Lung (tissue), 11 donors: ENCODE measurements at regions not wholly inside any gene's neighbourhood (a gene's known extent, or its start where the extent isn't known, plus 50 kb on each side); places are given as distances from the start of the nearest gene placed in this dataset.

Experiments used
- ATAC-seq: fragments of 200-7000 bp; cut with Tn5 transposase; one replicate; pipeline ENCODE4 v1.9.1; 2020; ENCODE audit warnings: moderate number of reproducible peaks; ENCODE audit not compliant: insufficient read depth, low FRiP score
- DNase-seq, 3 donors: peaks; one replicate each; pipeline ENCODE4 v3.0.0-alpha.2; 2013 to 2017
- H3K27ac ChIP-seq, 2 donors: one replicate each; pipeline ENCODE4 v1.5.1; 2013; ENCODE audit warnings: mild to moderate bottlenecking in 2 of 2, moderate library complexity in 2 of 2, control low read depth in 1 of 2, inconsistent platforms in 1 of 2, low read depth in 1 of 2, low read length in 1 of 2
- H3K27me3 ChIP-seq, 3 donors: one replicate each; pipeline ENCODE4 v1.5.1; 2013; ENCODE audit warnings: low read length in 2 of 3; ENCODE audit not compliant: control insufficient read depth in 3 of 3, insufficient read depth in 3 of 3
- H3K36me3 ChIP-seq, 4 donors: one replicate each; pipeline ENCODE4 v1.5.1; 2013; ENCODE audit warnings: low read length in 4 of 4, mild to moderate bottlenecking in 1 of 4, moderate library complexity in 1 of 4; ENCODE audit not compliant: control insufficient read depth in 4 of 4, insufficient read depth in 4 of 4
- H3K4me1 ChIP-seq, 5 donors: one replicate each; pipeline ENCODE4 v1.5.1; 2013; ENCODE audit warnings: low read length in 5 of 5, mild to moderate bottlenecking in 2 of 5, moderate library complexity in 1 of 5; ENCODE audit not compliant: control insufficient read depth in 5 of 5, insufficient read depth in 5 of 5
- H3K4me3 ChIP-seq: one replicate; pipeline ENCODE4 v1.5.1; 2013; ENCODE audit warnings: mild to moderate bottlenecking, control low read depth, moderate library complexity
- H3K9ac ChIP-seq, 2 donors: one replicate each; pipeline ENCODE4 v1.5.1; 2013; ENCODE audit warnings: low read length in 2 of 2, control low read depth in 1 of 2; ENCODE audit not compliant: insufficient read depth in 1 of 2
- H3K9me3 ChIP-seq, 4 donors: one replicate each; pipeline ENCODE4 v1.5.1; 2013; ENCODE audit warnings: low read length in 3 of 4, mild to moderate bottlenecking in 1 of 4, moderate library complexity in 1 of 4; ENCODE audit not compliant: control insufficient read depth in 4 of 4, insufficient read depth in 3 of 4
- WGBS, 2 donors: extraction: QIAGEN DNeasy Blood & Tissue Kit; methylation state at CpG; one replicate each; pipeline ENCODE4 v1.1.7; 2013; 5-methylcytosine and 5-hydroxymethylcytosine counted together
- TF ChIP-seq, protein P1 (sequence below): IDR thresholded peaks from 2 replicates; pipeline ENCODE4 v1.5.1; 2012; ENCODE audit warnings: mild to moderate bottlenecking; ENCODE audit errors: control extremely low read depth, extremely low read depth
- donor health status: control.
- donor health status: control.
- donor health status: Bipolar disorder and iron deficiency.
- donor health status: healthy.
- donor health status: DM: yes; HTN: yes; CAD: no.

GRCh38 chr20:52798124-52798523 lies 174.0 kb upstream of the TSHZ2 start:
- Histone ChIP-seq H3K27ac (no peak overlapping the region), H3K9ac (no peak overlapping the region), H3K27me3 (no peaks in the 10 kb centered on the region), H3K36me3 (no peaks in the 10 kb centered on the region), H3K9me3 (no peaks in the 10 kb centered on the region), H3K4me1 (no peaks in the 10 kb centered on the region), H3K4me3 (no peak overlapping the region)
- no peak for ATAC-seq
- DNase-seq: no peak
- 80 to 84% methylated on average over 1 of the region's 1 CpG for WGBS, 2 donors
- TF ChIP-seq, protein P1, sequence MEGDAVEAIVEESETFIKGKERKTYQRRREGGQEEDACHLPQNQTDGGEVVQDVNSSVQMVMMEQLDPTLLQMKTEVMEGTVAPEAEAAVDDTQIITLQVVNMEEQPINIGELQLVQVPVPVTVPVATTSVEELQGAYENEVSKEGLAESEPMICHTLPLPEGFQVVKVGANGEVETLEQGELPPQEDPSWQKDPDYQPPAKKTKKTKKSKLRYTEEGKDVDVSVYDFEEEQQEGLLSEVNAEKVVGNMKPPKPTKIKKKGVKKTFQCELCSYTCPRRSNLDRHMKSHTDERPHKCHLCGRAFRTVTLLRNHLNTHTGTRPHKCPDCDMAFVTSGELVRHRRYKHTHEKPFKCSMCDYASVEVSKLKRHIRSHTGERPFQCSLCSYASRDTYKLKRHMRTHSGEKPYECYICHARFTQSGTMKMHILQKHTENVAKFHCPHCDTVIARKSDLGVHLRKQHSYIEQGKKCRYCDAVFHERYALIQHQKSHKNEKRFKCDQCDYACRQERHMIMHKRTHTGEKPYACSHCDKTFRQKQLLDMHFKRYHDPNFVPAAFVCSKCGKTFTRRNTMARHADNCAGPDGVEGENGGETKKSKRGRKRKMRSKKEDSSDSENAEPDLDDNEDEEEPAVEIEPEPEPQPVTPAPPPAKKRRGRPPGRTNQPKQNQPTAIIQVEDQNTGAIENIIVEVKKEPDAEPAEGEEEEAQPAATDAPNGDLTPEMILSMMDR: no peak

- no peak overlapping the region for H3K27ac ChIP-seq
- no peaks in the 10 kb centered on the region for H3K4me1 ChIP-seq
- H3K27me3 ChIP-seq: no peaks in the 10 kb centered on the region
- H3K9ac ChIP-seq: no peak overlapping the region
- H3K36me3 ChIP-seq: no peaks in the 10 kb centered on the region
- DNase-seq: no peak
- TF ChIP-seq, protein P1: no peak
- H3K4me3 ChIP-seq: no peak overlapping the region
- no peaks in the 10 kb centered on the region for H3K9me3 ChIP-seq
- ATAC-seq: no peak
Measured at GRCh38 chr20:52794853-52795252, 177.3 kb upstream of the TSHZ2 start.

DNA sequence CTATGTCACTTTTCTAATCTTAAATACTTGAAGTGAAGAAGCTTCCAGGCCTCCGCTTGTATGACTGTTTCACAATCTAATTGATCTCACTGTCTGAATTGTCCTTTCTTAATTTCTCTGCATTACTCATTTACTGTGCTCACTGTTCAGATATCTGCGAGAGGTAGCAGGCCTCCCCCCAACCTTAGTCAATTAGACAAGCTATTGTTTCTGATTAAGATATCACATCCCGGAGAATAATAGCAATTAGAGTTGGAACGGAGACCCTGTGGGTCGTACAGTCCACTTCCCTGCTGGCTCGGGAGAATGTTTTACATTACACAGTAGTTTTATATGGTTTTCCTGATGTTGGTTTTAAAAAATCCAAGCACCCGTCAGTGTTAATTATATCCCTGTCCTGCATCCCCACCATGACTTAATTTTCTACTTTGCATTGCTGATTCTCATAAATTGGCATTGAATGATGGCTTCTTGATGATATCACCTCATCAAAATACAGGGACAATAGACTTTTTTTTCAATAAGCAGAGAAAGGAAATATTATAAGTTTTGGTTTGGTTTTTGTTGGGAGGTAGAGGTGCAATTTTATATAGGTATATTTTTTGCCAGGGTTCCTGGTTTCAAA lies 178.7 kb upstream of the TSHZ2 start:
- 88 to 90% methylated on average over 7 of the region's 7 CpGs for WGBS, 2 donors
- no peak overlapping the region for H3K27ac ChIP-seq
- TF ChIP-seq, protein P1: no peak
- H3K9ac ChIP-seq: no peak overlapping the region
- DNase-seq (no peak), ATAC-seq (no peak)
- H3K4me3 ChIP-seq: no peak overlapping the region
- H3K27me3 ChIP-seq: peaks cover 0 to 1% (median 0%) of the 10 kb centered on the region in 3 donors
- H3K36me3 ChIP-seq: no peaks in the 10 kb centered on the region
- H3K9me3 ChIP-seq: no peaks in the 10 kb centered on the region
- no peaks in the 10 kb centered on the region for H3K4me1 ChIP-seq

DNA sequence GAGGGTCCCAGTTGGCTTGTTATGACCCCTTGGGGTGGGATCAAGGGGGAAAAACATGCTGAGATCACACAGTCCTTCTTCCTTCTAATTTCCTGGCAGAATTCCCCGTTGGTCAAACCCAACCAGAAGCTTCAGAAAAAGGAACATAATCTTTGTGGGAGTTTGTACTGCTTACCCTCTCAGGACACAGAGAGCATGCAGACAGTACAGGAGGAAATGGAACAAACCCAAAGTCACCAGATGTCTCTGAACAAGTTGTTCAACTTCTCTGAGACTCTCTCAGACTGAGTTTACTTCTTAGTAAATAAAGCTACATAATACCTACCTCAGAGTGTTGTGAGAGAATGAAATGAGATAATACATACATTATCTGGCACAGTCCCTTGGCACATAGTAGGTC lies 181.1 kb upstream of the TSHZ2 start:
- H3K9me3 ChIP-seq: no peaks in the 10 kb centered on the region
- H3K4me3 ChIP-seq: no peak overlapping the region
- WGBS, 2 donors: 38 to 49% methylated on average over 1 of the region's 1 CpG
- TF ChIP-seq, protein P1: no peak
- no peak overlapping the region for H3K9ac ChIP-seq
- H3K27me3 ChIP-seq: peaks cover 0 to 3% (median 0%) of the 10 kb centered on the region in 3 donors
- ATAC-seq: no peak
- no peak for DNase-seq
- H3K27ac ChIP-seq: no peak overlapping the region
- no peaks in the 10 kb centered on the region for H3K4me1 ChIP-seq
- no peaks in the 10 kb centered on the region for H3K36me3 ChIP-seq
